ENCODE measurements at regions not wholly inside any gene's neighbourhood (a gene's known extent, or its start where the extent isn't known, plus 50 kb on each side); places are given as distances from the start of the nearest gene placed in this dataset.

DNA sequence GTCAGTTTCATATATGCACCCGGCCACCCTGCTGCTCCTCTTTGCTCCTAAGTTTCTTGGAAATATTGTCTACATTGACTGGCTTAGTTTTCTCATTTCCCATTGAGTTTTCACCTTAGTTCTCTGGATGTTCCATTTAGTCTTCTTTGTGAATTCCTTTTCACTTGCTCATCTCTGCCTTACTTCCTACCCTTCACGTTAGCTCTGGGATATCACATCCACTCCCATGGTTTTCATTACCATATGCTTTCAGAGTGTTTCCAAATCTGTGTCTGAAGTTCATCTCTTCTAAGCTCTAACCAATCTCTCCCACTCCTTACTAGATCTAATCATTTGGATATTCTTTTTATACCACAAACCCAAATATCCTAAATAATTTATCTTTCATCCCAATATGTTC, 226.4 kb downstream of the FAM76B start:
- intact Hi-C loops (cut with DNase I): no loop called here
- no peak for DNase-seq (ENCODE audit: low spot score)

DNA sequence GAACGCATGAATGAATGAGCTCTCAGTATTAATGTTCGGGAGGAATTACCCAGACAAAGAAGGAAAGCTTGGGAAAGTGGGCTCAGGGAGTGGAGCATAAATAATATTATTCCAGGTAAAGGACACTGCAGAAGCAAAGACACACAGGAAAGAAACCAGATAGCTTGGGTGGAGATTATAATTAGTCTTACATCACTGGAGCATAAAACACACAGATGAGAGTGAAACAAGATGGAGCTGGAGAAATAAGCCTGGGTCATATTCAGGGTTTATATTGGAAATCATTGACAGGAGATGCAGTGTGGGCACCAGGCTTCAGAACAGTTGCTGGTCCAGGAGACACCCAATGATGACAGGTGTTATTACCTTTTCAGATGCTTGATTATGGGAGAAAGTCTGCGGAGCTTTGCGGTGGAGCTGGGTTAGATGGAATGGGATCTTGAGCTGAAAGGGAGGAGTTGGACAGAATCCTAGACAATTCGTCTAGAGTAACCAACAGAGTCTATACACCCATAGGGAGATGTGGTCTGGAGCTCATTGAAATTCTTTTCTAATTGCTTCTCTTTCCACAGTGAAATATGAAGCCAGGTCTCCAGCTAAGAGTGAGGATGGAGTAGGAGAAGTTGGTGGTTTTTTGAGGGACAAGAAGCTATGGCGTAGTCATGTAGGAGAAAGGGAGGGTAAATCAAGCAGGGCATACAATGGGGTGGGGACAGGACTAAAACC, 227.2 kb downstream of the FAM76B start:
- intact Hi-C loops (cut with DNase I): no loop called here
- no peak for DNase-seq (ENCODE audit: low spot score)

DNA sequence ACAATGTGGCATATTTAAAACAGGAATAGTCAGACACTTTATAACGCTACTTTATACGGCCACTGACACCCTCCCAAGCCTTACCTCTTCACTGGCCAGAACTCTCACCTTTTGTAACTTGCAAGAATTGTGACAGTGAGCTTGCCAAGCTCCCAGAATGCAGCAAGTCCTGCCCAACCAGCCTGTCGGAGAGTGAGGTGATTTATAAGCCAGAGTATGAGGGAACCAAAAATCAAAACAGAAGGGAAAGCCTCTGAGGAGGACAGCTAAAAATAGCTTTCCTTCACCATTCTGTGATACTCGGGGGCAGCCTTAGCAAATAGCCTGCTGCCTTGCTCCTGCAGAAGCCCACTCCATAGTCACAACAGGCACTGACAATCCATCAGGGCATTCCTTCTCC, 229.7 kb downstream of the FAM76B start:
- intact Hi-C loops (cut with DNase I): no loop called here
- DNase-seq (ENCODE audit: low spot score): no peak

GRCh38 chr11:95557376-95557775, 232.2 kb downstream of the FAM76B start:
- intact Hi-C loops (cut with DNase I): no loop called here

DNA sequence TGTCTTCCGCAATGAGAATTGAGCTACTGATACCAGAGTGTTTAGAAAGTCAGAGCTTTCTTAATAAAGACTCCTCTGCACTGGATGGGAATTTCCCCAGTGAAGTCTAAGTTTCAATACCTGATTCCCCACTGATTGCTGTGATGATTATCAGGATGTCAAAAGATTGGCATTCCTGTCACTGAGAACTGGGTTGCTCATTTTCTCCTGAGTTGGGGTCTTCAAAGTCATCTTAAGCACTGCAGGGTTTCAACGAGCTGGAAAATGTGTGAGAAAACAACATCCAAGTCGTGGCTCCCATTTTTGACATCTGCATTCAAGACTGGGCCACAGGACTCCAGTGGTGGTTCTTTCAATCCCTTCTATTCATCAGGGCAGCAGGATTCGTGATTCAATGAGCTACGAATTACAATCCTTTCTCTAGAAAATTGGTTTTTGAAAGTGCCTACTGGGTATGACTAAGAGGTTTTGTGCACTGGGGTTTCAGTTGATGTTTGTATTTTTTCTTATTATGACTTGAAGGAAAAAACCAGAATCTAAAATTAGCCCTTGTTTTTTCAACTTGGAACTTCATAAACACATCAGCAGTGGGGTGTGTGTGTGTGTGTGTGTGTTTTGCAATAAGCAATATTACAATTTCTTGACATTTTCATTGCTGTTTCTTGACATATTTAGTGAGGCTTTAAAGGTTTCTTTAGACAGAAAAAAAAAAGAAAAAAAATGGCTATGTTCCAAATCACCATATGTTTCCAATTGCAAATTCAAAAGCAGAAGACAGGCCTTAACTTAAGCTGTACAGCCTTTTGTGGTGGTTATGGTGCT, 233.0 kb downstream of the FAM76B start:
- intact Hi-C loops (cut with DNase I): no loop called here
- no peak for DNase-seq (ENCODE audit: low spot score)

More at GRCh38 chr11:95557376-95557775, 232.2 kb downstream of the FAM76B start:
- DNase-seq (ENCODE audit: low spot score): no peak

DNA sequence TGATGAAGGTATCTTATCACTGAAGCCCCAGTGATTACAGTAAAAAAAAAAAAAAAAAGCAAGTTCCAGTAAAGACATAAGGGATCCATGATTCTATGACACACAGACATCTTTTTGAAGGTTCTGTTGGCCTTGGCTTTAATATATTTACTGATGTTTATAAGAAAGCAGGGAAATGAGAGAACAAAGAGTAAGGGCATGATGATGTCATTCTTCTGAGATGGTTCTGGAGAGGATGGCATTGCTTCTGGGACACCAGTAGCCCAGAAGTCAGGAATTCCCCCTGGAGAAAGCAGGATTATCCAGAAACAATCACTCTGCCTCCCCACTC, 233.6 kb downstream of the FAM76B start:
- intact Hi-C loops (cut with DNase I): no loop called here
- DNase-seq (ENCODE audit: low spot score): no peak

GRCh38 chr11:95554911-95555310, 234.7 kb downstream of the FAM76B start:
- no peak for DNase-seq (ENCODE audit: low spot score)
- intact Hi-C loops (cut with DNase I): no loop called here

DNA sequence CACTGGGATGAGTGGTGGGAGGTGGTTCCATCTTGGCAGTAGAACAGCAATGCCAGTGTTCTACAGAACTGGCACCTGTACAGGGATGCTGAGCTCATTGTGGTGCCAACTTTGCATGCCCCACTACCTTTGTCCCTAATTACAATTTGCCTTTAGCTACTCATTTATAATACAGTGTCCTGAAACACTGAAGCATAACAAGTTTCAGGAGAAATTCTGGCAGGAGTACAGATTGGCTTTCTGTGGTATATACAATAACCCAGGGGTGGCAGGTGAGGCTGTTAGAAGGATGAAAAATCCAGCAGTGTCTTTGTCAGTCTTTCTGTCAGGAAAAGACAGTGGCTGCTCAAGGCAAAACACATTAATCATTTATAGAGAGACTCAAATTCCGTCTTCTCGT, 240.3 kb downstream of the FAM76B start:
- intact Hi-C loops (cut with DNase I): no loop called here
- no peak for DNase-seq (ENCODE audit: low spot score)

GRCh38 chr11:95548416-95548815, 241.2 kb downstream of the FAM76B start:
- intact Hi-C loops (cut with DNase I): no loop called here

GRCh38 chr11:95547976-95548375, 241.6 kb downstream of the FAM76B start:
- no peak for DNase-seq (ENCODE audit: low spot score)

More at GRCh38 chr11:95548416-95548815, 241.2 kb downstream of the FAM76B start:
- no peak for DNase-seq (ENCODE audit: low spot score)

DNA sequence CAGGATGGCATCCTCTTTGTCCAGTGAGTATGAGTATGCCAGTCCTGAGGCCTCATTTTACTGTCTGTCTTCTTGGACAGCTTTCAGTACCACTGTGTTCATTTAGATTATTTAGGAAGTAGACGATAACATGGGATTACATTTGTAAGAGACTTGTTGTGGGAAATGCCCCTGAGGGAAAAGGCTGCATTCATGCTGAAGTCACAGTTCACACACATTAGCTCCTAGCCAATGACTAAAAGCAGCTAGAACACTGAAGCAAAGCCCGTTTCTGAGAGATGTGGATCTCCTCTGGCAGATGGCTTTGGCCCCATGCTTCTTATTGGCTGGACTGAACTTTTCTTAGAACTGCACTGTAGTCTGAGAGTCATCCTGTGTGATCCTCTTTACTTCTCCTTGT, 242.4 kb downstream of the FAM76B start:
- intact Hi-C loops (cut with DNase I): no loop called here
- DNase-seq (ENCODE audit: low spot score): no peak

More at GRCh38 chr11:95547976-95548375, 241.6 kb downstream of the FAM76B start:
- intact Hi-C loops (cut with DNase I): no loop called here

DNA sequence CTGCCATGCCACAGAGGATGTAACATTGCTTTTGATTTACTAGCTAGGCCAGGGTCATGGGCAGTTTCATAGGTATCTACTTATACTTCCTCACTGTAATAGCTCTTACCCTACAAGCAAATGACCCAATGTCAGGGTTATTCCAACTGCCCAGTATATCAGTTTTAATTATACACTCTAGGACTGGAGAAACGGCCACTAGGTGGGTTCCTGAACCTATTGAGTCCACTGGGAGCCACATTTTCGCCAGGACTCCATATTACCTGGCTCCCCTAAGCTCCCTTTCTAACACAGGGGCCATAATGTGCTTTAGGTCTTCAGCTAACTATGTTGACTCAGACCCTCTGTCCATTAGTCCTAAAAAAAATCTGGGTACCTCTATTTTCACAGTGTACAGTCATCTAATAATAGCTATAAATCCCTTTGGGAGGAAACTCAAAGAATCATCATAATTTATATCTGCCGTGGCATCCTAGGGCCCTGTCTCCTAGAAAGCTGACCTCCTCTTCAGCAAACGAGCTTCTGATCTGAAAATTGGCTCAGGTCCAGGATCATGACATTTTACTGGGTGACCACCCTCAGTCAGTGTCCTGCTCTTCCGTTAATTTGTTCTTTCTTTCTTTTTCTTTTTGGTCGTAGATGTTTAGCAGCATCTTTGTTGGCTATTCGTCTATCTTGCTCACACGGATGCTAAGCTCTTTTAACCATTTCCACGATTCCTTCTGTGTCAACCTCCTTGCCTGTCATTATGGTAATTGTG, 244.3 kb downstream of the FAM76B start:
- intact Hi-C loops (cut with DNase I): no loop called here
- DNase-seq (ENCODE audit: low spot score): no peak

DNA sequence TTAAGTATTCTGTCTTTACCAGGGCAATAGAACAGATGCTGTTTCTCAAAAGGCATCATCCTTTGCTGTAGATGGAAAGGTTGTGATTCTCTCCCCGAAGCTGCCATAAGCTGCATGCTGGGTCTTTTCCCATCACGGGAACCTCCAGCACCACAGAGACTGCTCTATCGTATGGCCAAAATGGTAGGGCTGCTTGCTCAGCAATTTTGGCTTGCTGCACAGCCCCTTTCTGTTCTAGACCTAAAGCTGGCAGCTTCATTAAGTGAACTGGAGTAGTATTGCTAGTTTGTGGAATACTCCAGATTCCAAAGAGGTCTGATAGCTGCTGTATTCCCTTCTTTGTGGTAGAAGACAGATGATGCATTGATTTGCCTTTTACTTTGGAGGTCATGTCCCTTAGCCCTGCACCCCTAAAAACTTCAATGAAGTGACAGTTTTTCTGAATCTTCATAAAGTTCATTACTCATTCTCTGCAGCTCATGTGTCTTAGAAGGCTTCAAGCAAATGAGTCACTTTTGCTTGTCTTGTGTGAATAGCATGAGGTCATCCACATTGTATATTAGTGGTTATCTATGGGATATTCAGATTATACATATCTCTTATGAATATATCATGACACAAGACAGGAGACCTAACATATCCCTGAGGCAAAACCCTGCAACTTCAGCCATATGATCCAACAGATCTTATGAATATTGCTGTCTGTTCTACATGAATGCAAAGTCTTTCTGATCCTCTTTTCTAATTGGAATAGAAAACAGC, 245.3 kb downstream of the FAM76B start:
- intact Hi-C loops (cut with DNase I): no loop called here
- DNase-seq (ENCODE audit: low spot score): no peak

- intact Hi-C loops (cut with DNase I): no loop called here
- no peak for DNase-seq (ENCODE audit: low spot score)
Observed at GRCh38 chr11:95542868-95543551, 246.6 kb downstream of the FAM76B start.

DNA sequence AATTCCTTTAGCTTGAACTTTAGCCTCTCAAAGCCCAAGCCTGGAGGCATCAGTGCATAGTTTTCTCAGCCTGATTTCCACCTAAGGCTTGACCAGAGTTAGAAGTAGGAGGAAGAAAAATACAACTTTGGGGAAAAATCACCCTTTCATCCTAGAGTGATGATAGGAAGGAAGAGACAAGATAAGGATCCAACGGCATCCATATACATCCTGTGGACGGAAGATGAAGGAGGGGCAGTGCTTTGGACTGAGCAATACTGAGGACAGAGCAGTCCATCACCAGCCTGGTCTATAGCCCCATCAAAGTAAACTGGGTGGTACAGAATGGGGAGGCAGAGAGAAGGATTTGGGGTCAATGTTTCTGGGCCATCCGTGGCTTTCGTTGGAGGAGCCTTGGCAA, 247.9 kb downstream of the FAM76B start:
- no peak for DNase-seq (ENCODE audit: low spot score)
- intact Hi-C loops (cut with DNase I): no loop called here

DNA sequence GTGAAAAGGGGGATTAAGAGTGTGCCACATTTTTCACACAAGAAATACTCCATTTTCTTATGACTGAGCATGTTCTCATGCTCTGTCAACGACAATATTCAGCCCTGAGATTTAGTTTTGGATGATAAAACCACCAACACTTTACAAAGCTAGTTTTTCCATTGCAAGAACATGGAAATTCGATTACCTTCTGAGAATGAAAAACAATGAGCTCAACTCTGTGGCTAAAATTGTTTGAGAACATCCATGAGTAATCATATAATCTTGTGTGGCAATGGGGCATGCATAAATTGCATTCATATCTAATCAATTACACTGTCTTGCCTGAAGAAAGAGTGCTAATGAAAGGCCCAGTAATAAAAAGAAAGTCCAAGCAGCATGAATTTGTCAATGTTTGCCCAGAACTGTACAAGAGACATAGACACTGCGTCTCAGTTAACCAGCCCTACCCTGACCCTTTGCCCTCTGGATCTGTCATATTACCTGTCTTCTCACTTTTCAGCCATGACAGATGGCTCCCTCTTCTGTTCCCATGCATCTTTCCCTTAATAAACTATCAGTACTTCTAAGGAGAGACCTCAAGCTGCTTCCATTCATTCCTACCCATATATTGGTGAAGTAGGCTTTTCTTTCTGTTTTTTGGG, 253.4 kb downstream of the FAM76B start:
- no peak for DNase-seq (ENCODE audit: low spot score)
- intact Hi-C loops (cut with DNase I): no loop called here

- DNase-seq (ENCODE audit: low spot score): no peak
- intact Hi-C loops (cut with DNase I): no loop called here
Observed at GRCh38 chr11:95534809-95535208, 254.8 kb downstream of the FAM76B start.

DNA sequence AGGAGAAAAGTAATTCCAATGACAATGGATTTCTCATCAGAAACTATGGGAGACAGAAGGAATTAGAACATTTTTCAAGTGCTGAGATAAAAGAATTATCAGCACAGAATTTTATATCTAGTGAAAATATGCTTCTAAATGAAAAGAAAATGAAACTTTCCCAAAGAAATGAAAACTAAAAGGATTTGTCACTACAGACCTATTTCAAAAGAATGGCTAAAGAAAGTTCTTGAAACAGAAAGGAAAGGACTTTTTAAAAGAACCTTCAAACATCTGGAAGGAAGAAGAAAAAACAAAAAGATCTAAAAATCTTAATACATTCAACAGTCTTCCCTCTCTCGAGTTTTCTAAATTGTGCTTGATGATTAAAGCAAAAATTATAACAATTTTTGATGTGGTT, 255.4 kb downstream of the FAM76B start:
- no peak for DNase-seq (ENCODE audit: low spot score)
- intact Hi-C loops (cut with DNase I): no loop called here

DNA sequence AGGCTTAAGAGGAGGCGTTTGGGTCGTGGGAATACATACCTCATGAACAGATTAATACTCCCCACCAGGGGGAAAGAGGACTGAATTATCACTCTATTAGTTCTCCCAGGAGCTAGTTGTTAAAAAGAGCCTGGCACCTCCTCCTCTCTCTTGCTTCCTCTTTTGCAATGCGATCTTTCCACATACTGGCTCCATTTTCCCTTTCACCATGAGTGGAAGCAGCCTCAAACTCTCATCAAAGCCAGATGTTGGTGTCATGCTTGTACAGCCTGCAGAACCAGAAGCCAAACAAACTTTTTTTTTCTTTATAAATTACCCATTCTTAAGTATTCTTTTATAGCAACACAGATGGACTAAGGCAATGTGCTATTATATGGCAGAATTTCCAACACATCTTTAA, 258.5 kb downstream of the FAM76B start:
- DNase-seq (ENCODE audit: low spot score): no peak
- intact Hi-C loops (cut with DNase I): no loop called here
